NCI-H1105 (cell line): ENCODE measurements at regions not wholly inside any gene's neighbourhood (a gene's known extent, or its start where the extent isn't known, plus 50 kb on each side); places are given as distances from the start of the nearest gene placed in this dataset.
"Not testable (repeated sequence)": the region's sequence is repeated elsewhere in the genome, so short reads cannot be mapped to it uniquely, and the experiment has no call there.

Experiments
- DNase-seq: peaks from one replicate; lab custom pipeline; 2025; lab: John Stamatoyannopoulos, UW

GRCh38 chr6:4256969-4257368, 121.6 kb upstream of the ECI2 start:
- DNase-seq = no peak

GRCh38 chr6:4253604-4254231, 118.3 kb upstream of the ECI2 start:
- DNase-seq = peak; percentile 21

GRCh38 chr6:4252445-4252844, 117.1 kb upstream of the ECI2 start:
- DNase-seq = not testable (repeated sequence)

GRCh38 chr6:4250645-4251044, 115.3 kb upstream of the ECI2 start:
- no peak for DNase-seq

- not testable (repeated sequence) for DNase-seq
These were observed 108.5 kb upstream of the ECI2 start for GRCh38 chr6:4243832-4244231.

- DNase-seq = no peak
These were observed 107.9 kb upstream of the ECI2 start for GRCh38 chr6:4243237-4243636.

GRCh38 chr6:4242601-4243000, 107.2 kb upstream of the ECI2 start:
- DNase-seq = no peak

- DNase-seq = no peak
These were observed 104.8 kb upstream of the ECI2 start for GRCh38 chr6:4240148-4240547.

GRCh38 chr6:4225161-4225872, 89.9 kb upstream of the ECI2 start:
- no peak for DNase-seq

- no peak for DNase-seq
These were observed 88.9 kb upstream of the ECI2 start for GRCh38 chr6:4224067-4224978.

- no peak for DNase-seq
These were observed 85.2 kb upstream of the ECI2 start for GRCh38 chr6:4220558-4220957.

- not testable (repeated sequence) for DNase-seq
These were observed 83.4 kb upstream of the ECI2 start for GRCh38 chr6:4218619-4219317.

GRCh38 chr6:4212588-4212987, 77.2 kb upstream of the ECI2 start:
- DNase-seq = no peak

GRCh38 chr6:4210629-4211419, 75.4 kb upstream of the ECI2 start:
- peak; percentile 2 for DNase-seq

- DNase-seq = no peak
These were observed 73.8 kb upstream of the ECI2 start for GRCh38 chr6:4209196-4209595.

GRCh38 chr6:4208158-4208557, 72.8 kb upstream of the ECI2 start:
- no peak for DNase-seq

- not testable (repeated sequence) for DNase-seq
These were observed 68.5 kb upstream of the ECI2 start for GRCh38 chr6:4203642-4204417.

GRCh38 chr6:4192627-4193026, 57.3 kb upstream of the ECI2 start:
- no peak for DNase-seq

GRCh38 chr6:4192173-4192572, 56.8 kb upstream of the ECI2 start:
- no peak for DNase-seq

- no peak for DNase-seq
These were observed 55.9 kb upstream of the ECI2 start for GRCh38 chr6:4191271-4191721.
